Right lobe of liver (tissue), 4 donors: ENCODE measurements at regions not wholly inside any gene's neighbourhood (a gene's known extent, or its start where the extent isn't known, plus 50 kb on each side); places are given as distances from the start of the nearest gene placed in this dataset.

Experiments
- CTCF ChIP-seq, 4 donors: fragments of 200-600 bp in 3 of 4; fragments of 450-650 bp in 1 of 4; IDR thresholded peaks; one replicate each; pipeline versions ENCODE4 v1.5.1 to v1.8.0; 2016 to 2022; ENCODE audit warnings: antibody characterized with exemption in 4 of 4, mild to moderate bottlenecking in 2 of 4
- POLR2A ChIP-seq: fragments of 450-650 bp; IDR thresholded peaks from one replicate; pipeline ENCODE4 v1.6.1; 2017; ENCODE audit warnings: antibody characterized with exemption, mild to moderate bottlenecking
- donor health status: DM: no; HTN: no; CAD: no.
- donor health status: DM: no; HTN: no; CAD: no.
- donor health status: DM: no; HTN: yes; CAD: no.

GRCh38 chr4:37146260-37146659, 98.3 kb upstream of the NWD2 start:
- no peak for TF ChIP-seq CTCF (IDR thresholded peaks at IDR 0.05)
- TF ChIP-seq POLR2A = no peak
